Progenitor cell of endocrine pancreas (in vitro differentiated cells): ENCODE measurements at regions not wholly inside any gene's neighbourhood (a gene's known extent, or its start where the extent isn't known, plus 50 kb on each side); places are given as distances from the start of the nearest gene placed in this dataset.

Source experiments
- DNase-seq: peaks from one replicate; pipeline ENCODE4 v3.0.0; 2021; ENCODE audit warnings: low spot score; ENCODE audit not compliant: unreplicated experiment
- H3K27ac Mint-ChIP-seq: 2 replicates; pipeline ENCODE4 v1.8.0; 2021; ENCODE audit warnings: mild to moderate bottlenecking, moderate library complexity, mixed read lengths
- H3K27me3 Mint-ChIP-seq: 2 replicates; pipeline ENCODE4 v1.8.0; 2021; ENCODE audit warnings: mixed read lengths
- H3K36me3 Mint-ChIP-seq: 2 replicates; pipeline ENCODE4 v1.8.0; 2022; ENCODE audit warnings: mixed read lengths; ENCODE audit not compliant: insufficient read depth
- H3K4me1 Mint-ChIP-seq: 2 replicates; pipeline ENCODE4 v1.8.0; 2021; ENCODE audit warnings: low read depth, mixed read lengths
- H3K4me3 Mint-ChIP-seq: 2 replicates; pipeline ENCODE4 v1.8.0; 2021; ENCODE audit warnings: low read depth, mild to moderate bottlenecking, moderate library complexity, mixed read lengths
- H3K9me3 Mint-ChIP-seq: 2 replicates; pipeline ENCODE4 v1.8.0; 2021; ENCODE audit warnings: low read depth, mixed read lengths
- TF ChIP-seq, protein P1 (sequence below): fragments of 200-600 bp; sonication (generic); IDR thresholded peaks from one replicate; pipeline ENCODE4 v1.5.0; 2021; ENCODE audit warnings: antibody characterized with exemption, mild to moderate bottlenecking; ENCODE audit not compliant: unreplicated experiment

GRCh38 chr14:53437858-53438257 is 284.7 kb upstream of the DDHD1 start:
- DNase-seq: no peak
- no peak overlapping the region for H3K27ac Mint-ChIP-seq

DNA sequence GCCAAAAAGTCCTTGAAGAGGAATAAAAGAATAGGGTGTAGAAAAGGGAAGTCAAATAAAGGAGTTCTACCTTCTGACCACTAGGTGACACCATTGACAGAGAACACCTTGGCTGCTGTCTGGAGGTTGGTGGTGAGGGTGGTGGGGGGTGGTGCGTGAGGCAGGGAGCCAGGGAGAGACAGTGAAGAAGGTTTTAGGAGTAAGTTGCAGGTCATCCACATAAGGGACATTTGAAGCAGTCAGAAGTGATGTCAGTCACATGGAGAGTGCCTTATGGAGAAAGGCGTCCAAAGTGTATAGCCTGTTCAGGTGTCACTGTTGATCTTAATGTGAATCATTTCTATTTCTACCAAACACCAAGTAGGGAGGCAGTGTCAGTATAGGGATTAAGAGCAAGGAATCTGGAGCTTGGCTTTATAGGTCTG is 279.3 kb upstream of the DDHD1 start:
- no peak overlapping the region for H3K27ac Mint-ChIP-seq
- no peak overlapping the region for H3K4me3 Mint-ChIP-seq
- H3K36me3 Mint-ChIP-seq: no peaks in the 10 kb centered on the region
- no peak for DNase-seq
- no peaks in the 10 kb centered on the region for H3K9me3 Mint-ChIP-seq
- no peaks in the 10 kb centered on the region for H3K27me3 Mint-ChIP-seq
- TF ChIP-seq, protein P1, sequence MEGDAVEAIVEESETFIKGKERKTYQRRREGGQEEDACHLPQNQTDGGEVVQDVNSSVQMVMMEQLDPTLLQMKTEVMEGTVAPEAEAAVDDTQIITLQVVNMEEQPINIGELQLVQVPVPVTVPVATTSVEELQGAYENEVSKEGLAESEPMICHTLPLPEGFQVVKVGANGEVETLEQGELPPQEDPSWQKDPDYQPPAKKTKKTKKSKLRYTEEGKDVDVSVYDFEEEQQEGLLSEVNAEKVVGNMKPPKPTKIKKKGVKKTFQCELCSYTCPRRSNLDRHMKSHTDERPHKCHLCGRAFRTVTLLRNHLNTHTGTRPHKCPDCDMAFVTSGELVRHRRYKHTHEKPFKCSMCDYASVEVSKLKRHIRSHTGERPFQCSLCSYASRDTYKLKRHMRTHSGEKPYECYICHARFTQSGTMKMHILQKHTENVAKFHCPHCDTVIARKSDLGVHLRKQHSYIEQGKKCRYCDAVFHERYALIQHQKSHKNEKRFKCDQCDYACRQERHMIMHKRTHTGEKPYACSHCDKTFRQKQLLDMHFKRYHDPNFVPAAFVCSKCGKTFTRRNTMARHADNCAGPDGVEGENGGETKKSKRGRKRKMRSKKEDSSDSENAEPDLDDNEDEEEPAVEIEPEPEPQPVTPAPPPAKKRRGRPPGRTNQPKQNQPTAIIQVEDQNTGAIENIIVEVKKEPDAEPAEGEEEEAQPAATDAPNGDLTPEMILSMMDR: peak; percentile 72
- no peaks in the 10 kb centered on the region for H3K4me1 Mint-ChIP-seq

More at GRCh38 chr14:53437858-53438257, 284.7 kb upstream of the DDHD1 start:
- Mint-ChIP-seq H3K4me3 (no peak overlapping the region), H3K4me1 (no peaks in the 10 kb centered on the region), H3K36me3 (no peaks in the 10 kb centered on the region), H3K27me3 (no peaks in the 10 kb centered on the region), H3K9me3 (peaks cover 2% of the 10 kb centered on the region)
- TF ChIP-seq, protein P1: no peak

- Mint-ChIP-seq H3K9me3 (peaks cover 11% of the 10 kb centered on the region), H3K4me1 (no peaks in the 10 kb centered on the region), H3K36me3 (no peaks in the 10 kb centered on the region), H3K4me3 (no peak overlapping the region), H3K27me3 (no peaks in the 10 kb centered on the region), H3K27ac (no peak overlapping the region)
- TF ChIP-seq, protein P1: no peak
- no peak for DNase-seq
Measured at GRCh38 chr14:53430870-53431269, 277.7 kb upstream of the DDHD1 start.

GRCh38 chr14:53412819-53413675 is 259.9 kb upstream of the DDHD1 start:
- H3K4me3 Mint-ChIP-seq: no peak overlapping the region
- no peaks in the 10 kb centered on the region for H3K27me3 Mint-ChIP-seq
- no peak for DNase-seq
- H3K4me1 Mint-ChIP-seq: no peaks in the 10 kb centered on the region
- peaks cover 20% of the 10 kb centered on the region for H3K9me3 Mint-ChIP-seq
- TF ChIP-seq, protein P1: peak; percentile 54
- H3K36me3 Mint-ChIP-seq: peaks cover 2% of the 10 kb centered on the region
- no peak overlapping the region for H3K27ac Mint-ChIP-seq

DNA sequence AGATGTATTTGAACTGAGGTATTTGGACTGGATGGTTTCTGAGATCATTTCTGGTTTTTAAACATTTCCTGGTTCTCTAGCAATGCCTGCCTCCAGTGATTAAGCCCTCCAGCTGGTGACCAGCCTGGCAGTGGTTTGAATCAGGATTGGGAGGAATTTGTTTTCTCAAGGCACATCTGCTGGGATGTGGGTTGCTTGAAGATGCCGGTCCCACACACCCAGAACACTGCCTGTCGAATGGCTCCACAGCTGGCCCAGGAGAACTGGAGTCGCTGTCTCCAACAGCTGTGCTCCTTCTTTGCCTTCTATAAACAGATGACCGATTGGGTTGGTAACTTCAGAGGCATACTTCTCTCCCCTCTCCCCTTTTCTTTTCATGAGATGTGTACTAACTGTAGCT is 258.0 kb upstream of the DDHD1 start:
- TF ChIP-seq, protein P1: no peak
- H3K36me3 Mint-ChIP-seq: no peaks in the 10 kb centered on the region
- H3K27ac Mint-ChIP-seq: no peak overlapping the region
- H3K9me3 Mint-ChIP-seq: peaks cover 2% of the 10 kb centered on the region
- no peaks in the 10 kb centered on the region for H3K27me3 Mint-ChIP-seq
- H3K4me1 Mint-ChIP-seq: no peaks in the 10 kb centered on the region
- DNase-seq: no peak
- H3K4me3 Mint-ChIP-seq: no peak overlapping the region
